Dedifferentiated amniotic fluid mesenchymal stem cell (primary cell): ENCODE measurements at regions not wholly inside any gene's neighbourhood (a gene's known extent, or its start where the extent isn't known, plus 50 kb on each side); places are given as distances from the start of the nearest gene placed in this dataset.
A peak's percentile ranks its signal among the peaks of the same experiment; 100 is the strongest.
"Not testable (repeated sequence)": the region's sequence is repeated elsewhere in the genome, so short reads cannot be mapped to it uniquely, and the experiment has no call there.

ENCODE experiments used
- DNase-seq: peaks from one replicate; pipeline ENCODE4 v3.0.0-alpha.2; 2016; ENCODE audit errors: extremely low spot score

DNA sequence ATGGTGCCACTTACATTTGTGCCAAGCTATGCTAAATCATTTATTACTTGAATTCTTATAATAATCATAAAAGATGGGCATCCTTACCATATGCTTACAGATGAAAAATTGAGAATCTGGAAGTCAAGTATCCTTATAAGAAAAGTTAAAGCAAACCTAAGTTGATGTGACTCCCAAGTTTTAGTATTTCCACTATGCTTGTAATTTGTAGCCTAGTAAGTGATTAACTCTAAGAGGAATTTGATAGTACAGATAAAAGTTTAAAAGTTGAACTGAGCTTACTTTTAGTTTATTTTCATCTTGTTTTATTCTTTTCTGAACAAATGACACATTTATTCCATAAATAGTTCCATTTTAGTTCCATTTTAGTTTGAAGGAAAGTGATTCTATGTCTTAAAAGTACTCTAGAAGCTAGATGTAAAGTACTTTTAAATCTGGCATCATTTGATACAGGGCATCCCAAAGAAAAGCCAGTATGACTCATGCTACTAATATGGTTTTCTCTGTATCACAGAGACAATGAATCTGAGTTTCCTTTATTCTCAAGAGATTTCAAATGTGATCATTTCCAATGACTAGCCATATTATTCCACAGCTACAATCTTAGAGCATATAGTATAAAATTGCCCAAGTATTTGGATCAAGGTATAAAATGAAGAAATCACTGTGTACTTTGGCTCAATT, 596.0 kb downstream of the SLC16A7 start:
- no peak for DNase-seq

DNA sequence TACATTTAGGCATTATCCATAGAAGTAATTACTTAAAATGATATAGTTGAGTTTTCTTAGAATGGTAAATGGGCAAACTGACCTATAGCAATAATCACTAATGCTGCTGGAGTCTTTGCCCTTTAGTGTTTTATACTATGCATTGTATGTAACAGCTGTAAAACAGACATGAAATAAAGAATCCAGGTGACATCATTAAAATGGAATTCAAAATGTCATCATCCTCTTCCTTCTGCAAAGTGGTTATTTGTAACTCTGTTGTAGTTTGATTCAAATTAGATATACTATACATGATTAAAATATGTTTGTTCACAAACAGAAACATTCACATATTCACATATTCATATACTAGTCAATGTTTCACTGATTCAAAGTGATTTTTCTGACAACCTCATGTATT, 598.8 kb downstream of the SLC16A7 start:
- DNase-seq: peak; percentile 37

DNA sequence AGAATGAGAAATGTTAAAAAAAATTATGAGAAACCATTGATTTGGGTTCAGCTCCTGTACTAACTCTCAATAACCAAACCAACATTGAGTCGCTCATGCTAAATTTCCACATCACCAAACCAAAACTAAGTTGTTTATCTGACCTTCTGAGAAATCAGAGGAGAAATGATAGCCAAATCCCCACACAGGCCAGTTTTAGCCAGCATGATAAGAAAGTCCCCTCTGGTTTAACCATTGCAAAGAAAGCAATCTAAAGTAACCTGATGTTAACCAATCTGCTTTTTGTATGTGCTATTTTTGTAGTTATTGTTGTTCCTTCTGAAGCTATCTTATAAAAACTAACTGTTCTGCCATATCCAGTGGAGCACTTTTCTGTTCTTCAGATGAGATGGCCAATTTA, 599.7 kb downstream of the SLC16A7 start:
- DNase-seq: no peak

DNA sequence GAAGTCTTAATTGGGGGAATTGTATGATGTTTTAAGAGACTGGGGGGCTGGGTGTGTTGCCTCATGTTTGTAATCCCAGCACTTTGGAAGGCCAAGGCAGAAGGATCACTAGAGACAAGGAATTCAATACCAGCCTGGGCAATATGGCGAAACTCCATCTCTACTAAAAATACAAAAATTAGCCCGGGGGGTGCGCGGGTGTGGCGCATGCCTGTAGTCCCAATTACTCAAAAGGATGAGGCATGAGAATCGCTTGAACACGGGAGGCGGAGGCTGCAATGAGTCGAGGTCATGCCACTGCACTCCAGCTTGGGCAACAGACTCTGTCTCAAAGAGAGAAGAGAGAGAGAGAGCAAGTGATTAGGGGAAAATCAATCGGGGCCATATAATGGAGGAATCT, 600.5 kb downstream of the SLC16A7 start:
- DNase-seq: no peak

DNA sequence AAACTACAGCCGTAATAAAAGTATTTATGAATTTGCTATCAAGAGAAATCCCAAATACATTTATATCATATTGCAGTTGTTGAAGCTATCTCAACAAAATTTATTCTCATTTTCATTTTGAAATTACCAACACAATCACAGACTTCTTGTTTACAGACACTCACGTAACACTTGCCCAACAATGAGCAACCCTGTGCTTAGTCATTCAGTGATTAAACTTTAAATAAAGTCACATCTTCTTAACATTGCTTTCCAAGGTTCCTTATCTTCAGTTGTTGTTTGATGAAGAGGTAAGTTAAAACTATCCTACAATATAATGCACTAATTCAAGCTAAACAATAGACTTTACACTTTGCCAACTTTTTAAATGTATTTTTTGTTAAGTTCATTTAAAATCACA, 601.8 kb downstream of the SLC16A7 start:
- DNase-seq: no peak

DNA sequence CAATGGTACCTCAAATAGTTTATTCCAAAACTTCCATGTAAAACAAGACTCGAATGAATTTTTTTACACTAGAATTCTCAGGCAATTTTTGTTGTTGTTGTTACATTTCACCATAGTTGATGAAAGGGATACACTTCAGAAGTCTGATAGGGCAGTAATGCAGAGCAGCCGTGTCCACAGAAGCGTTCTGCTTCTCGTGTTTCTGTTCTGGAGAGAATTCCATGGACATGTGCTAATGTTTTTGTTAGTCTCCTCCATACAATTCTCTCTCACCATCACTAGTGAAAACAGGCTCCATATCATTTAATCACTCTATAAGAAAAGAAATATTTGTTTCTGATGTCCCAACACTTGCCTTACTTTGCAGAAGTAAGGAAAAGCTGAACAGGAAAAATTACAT, 606.1 kb downstream of the SLC16A7 start:
- peak; percentile 69 for DNase-seq

DNA sequence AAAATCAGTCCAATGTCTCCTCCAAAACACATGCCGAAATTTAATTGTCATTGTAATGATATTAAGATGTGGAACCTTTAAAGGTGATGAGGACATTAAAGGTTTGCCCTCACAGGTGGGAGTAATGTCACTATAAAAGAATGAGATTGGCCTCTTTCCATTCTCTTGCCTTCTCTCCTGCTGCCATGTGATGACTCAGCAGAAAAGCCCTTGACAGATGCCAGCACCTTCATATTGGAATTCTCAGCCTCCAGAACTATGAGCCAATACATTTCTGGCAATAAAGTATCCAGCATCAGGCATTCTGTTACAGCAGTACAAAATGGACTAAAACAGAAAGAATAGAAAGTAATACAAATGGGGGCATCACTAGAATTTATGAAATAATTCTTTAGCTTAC, 609.7 kb downstream of the SLC16A7 start:
- no peak for DNase-seq

DNA sequence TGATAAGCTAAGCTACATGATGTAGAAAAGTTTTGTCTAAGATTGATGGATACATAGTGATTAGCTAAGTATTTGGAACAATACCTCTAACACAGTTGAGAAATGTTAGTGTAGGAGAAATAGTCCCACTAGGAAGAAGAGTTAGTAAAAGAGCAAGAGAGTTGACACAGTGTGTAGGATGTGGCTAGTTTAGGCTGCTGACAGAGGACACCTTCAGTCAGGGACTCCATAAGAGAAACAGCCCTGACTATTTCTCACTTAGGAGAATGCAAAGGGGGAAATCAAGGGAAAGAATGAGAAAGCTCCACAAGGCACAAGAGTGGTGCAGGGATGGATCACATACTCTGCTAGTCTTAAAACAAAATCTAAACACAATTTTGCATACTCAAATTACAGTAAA, 613.7 kb downstream of the SLC16A7 start:
- no peak for DNase-seq

DNA sequence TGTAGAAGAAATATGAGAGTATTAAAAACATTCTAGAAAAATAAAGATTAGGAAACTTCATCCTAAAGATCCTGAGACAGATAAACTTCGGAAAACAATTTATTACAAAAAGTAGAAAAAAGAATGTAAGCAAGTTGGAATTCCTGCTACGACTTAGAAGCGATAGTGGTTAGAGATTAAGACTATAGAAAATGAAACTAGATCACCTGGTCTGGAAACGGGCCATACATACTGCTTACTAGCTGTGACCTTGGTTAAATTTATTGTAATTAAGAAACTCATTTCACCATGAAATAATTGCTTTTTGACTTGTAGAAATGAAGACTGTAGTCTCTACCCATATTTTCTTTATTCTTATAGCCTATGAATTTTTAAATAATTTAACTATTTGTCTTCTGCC, 614.1 kb downstream of the SLC16A7 start:
- DNase-seq: no peak

DNA sequence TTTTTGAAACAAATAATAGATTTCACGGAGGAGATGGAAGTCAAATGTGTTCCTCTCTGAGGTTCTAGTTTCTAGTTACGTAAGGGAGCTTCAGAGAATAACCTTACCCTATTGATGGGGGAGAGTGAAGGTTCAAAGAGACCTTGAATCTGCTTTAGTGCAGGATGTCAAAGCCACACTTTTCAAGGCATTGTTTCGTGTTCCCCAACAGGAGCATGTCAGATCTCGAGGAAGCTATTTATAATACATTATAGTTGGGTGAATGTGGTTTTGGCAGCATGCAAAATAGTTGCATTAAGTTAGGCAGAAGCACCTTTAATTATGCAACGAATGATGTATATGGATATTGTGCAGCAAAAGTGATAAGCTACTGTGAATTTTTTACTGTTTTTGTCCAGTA, 614.9 kb downstream of the SLC16A7 start:
- DNase-seq: no peak

DNA sequence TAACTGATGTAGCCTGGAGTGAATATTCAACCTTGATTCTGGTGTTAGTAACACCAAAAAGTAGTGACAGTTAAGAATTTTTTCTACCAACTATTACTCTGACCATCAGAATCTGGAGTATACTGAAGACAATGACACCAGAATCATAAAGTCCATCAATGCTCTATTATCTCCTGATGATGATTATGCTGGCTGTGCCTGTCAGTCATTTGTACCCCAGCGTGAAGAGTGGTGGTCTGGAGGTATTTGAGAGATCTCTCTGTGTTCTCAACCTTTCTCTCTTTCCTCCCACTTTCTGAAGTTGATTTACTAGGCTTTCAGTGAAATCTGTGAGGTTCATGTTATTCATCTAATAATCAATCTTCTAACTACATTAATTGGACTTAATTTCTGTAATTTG, 615.4 kb downstream of the SLC16A7 start:
- no peak for DNase-seq

DNA sequence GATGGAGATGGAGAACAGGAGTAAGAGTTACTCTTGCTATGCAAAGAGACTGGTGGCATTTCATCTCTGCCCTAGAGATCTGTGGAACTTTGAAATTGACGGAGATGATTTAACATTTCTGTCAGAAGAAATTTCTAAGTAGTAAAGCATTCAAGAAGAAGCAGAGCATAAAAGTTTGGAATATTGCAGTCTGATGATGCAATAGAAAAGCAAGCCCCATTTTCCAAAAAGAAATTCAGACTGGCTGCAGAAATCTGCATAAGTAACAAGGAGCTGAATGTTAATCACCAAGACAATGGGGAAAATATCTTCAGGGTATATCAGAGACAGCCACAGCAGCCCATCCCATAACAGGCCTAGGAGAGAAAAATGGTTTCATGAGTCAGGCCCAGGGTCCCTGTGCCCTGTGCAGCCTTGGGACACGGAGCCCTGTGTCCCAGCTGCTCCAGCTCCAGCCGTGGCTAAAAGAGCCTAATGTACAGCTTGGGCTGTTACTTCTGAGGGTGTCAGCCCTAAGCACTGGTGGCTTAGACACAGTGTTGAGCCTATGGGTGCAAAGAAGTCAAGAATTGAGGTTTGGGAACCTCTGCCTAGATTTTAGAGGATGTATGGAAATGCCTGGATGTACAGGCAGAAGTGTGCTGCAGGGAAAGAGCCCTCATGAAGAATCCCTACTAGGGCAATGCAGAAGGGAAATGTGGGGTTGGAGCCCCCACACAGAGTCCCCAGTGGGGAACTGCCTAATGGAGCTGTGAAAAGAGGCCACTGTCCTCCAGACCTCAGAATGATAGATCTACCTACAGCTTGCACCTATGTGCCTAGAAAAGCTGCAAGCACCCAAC, 616.6 kb downstream of the SLC16A7 start:
- peak; percentile 34 for DNase-seq

DNA sequence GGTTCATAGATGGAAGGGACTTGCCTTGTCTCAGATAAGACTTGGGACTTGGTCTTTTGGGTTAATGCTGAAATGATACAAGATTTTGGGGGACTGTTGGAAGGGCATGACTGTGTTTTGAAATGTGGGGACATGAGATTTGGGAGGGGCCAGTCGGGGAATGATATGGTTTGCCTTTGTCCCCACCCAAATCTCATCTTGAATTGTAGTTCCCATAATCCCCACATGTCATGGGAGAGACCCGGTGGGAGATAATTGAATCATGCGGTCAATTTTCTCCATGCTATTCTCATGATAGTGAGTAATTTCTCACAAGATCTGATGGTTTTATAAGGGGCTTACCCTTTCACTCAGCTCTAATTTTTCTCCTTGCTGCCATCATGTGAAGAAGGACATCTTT, 617.4 kb downstream of the SLC16A7 start:
- not testable (repeated sequence) for DNase-seq

DNA sequence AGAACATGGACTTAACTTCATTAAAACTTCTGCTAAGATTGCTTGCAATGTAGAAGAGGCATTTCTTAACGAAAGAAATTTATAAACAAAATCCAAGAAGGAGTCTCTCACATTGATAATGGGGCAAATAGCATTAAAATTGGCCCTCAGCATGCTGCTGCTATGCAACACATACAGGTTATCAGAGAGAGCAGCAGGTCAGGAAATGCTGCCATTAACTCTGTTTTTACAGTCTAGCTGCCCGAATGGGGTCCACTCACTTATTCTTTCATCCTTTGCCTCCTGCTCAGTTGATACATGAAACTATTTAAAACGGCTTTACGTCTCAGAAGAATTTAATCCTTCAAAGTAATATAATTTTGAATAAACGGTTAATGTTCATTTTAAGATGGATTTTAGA, 620.4 kb downstream of the SLC16A7 start:
- no peak for DNase-seq

DNA sequence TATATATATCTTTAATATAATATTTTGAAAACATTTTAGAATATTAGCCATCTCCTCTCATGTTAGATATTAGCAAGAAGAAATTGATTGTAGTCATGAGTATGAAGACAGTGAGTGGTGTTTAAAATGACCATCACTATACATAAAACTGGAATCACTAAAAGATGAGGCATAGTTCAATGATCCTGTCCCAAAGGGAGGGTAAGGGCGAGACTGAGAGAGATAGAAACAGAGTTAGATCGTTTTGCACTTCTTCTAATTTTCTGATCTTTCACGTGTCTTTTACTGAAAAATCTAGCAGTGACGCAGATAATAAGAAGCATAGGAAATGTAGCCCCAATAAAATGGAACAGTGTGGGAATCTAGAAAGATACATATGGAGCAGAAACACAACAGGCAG, 627.4 kb downstream of the SLC16A7 start:
- DNase-seq: no peak

DNA sequence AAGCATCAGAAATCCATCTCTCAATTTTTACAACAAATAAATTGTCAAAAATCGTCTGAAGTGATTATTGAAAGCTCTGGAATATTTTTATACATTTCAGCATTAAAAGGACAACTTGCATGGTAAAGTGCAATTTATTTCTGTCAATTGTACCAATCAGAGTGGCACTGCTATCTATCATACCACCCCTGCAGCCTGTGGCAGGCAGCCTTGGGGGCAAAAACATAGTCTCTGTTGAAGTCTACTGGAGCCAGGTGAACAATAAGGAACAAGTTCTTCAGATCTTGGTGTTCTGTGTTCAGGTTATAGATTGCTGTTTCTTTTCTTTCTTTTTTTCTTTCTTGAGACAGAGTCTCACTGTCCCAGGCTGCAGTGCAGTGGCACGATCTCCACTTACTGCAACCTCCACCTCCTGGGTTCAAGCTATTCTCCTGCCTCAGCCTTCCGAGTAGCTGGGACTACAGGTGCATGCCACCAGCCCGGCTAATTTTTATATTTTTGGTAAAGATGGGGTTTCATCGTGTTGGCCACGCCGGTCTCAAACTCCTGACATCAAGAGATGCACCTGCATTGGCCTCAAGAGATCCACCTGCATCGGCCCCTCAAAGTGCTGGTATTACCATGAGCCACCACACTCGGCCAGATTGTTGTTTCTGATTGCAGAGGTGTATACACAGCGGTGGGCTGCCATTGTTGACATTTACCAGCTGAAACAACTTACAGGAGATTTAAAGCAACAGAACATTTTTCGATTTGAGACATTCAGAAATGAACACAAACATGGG, 629.6 kb downstream of the SLC16A7 start:
- DNase-seq: no peak

DNA sequence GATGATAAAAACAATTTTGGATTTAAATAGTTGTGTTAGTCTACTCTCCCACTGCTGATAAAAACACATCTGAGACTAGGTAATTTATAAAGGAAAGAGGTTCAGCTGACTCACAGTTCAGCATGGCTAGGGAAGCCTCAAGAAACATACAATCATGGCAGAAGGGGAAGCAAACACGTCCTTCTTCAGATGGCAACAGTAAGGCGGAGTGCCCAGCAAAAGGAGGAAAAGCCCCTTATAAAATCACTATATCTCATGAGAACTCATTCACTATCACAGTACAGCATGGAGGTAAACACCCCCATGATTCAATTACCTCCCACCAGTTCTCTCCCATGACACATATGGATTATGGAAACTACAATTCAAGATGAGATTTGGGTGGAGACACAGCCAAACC, 632.1 kb downstream of the SLC16A7 start:
- no peak for DNase-seq

DNA sequence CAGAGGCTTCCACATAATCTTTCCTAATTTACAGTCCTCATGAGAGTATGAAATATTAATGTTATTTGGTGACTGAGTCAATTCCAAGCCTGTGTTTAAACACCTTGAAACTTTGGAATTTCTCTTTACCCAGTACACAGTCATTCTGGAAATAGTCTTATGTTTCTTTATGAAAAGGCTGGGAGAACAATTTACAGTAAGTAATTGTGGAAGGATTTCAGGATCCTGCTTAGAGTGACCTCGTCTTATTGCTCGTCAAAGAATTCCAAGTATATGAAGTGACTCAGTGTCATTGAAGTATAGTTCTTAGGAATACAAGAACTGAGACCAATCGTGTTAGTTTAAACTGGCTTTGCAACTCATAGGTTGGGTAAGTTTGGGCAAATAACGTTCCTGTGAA, 634.2 kb downstream of the SLC16A7 start:
- DNase-seq: no peak

DNA sequence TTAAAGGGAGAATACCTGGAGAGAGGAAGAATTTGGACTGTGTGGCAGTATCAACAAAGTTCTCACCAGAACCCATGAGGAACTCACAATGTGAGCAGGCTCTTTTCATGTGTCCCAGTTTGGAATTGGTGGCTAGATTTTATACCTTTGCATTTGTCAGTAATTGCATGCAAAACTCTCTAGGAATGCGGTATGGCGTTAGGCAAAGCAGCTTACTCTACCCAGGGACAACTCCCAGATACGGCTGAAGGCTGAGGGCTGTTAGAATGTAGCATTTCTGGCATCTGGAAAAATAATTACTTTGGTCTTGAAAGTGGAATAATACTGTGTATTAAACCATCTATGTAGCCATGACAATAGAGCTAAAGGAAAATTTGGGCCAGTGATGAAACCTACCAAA, 635.5 kb downstream of the SLC16A7 start:
- DNase-seq: no peak

DNA sequence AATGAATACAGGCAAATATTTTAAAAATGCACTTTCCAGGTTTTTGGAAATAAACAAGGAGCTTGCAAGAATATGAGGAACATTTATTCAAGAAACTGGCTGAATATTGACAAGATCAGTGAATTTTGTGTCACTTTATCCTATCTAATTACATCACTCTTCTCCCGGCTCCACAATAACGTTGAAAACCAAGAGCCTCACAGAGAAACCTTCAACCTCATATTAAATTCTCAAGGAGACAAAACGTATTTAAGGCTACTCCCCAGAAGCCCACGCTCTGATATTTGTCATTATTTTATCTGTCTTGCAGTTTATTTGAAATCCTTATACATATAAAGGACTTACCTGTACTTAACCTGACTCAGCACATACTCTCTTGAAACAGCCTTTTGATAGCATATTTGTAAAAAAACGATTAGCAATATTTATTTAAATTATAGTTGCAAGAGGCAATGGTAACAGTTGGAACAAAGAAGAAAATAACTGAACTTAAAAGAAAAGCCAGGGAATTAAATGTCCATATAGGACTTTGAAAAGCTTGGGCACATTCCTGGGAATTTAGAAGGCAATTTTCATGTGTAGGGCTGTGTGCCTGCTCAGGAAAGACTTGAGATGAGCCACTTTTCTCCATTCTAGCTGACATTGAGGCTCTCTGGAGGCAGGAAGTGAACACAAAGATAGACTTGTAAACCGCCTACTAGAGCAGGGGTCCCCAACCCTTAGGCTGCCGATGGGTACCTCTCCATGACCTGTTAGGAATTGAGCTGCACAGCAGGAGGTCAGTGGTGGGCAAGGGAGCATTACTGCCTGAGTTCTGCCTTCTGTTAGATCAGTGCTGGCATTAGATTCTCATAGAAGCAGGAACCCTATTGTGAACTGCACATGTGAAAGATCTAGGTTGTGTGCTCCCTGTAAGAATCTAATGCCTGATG, 636.4 kb downstream of the SLC16A7 start:
- no peak for DNase-seq

DNA sequence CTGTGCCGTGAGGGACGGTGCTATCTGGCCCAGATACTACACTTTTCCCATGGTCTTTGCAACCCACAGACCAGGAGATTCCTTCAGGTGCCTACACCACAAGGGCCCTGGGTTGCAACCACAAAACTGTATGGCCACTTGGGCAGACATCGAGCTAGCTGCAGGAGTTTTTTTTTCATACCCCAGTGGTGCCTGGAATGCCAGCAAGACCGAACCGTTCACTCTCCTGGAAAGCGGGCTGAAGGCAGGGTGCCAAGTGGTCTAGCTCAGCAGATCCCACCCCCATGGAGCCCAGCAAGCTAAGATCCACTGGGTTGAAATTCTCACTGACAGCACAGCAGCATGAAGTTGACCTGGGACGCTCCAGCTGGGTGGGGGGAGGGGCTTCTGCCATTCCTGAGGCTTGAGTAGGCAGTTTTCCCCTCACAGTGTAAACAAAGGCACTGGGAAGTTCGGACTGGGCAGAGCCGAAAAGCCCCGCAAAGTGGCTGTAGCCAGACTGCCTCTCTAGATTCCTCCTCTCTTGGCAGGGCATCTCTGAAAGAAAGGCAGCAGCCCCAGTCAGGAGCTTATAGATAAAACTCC, 638.9 kb downstream of the SLC16A7 start:
- DNase-seq: not testable (repeated sequence)
